Adrenal gland (tissue), 9 donors: ENCODE measurements at regions not wholly inside any gene's neighbourhood (a gene's known extent, or its start where the extent isn't known, plus 50 kb on each side); places are given as distances from the start of the nearest gene placed in this dataset.

Experiments used
- DNase-seq, 7 donors: peaks; one replicate each; pipeline ENCODE4 v3.0.0-alpha.2; 2019 to 2020
- H3K27ac ChIP-seq, 5 donors: fragments of 200-600 bp; sonication (generic) in 4 of 5; 1 replicate in 3 of 5; 2 replicates in 2 of 5; pipeline versions ENCODE4 v1.5.1 to v1.8.0; 2016 to 2020; ENCODE audit warnings: mild to moderate bottlenecking in 1 of 5
- H3K27me3 ChIP-seq: fragments of 200-600 bp; 2 replicates; pipeline ENCODE4 v1.8.0; 2021
- H3K36me3 ChIP-seq, 2 donors: fragments of 200-600 bp; replicated peaks in 1 of 2; 1 replicate in 1 of 2; 2 replicates in 1 of 2; pipeline versions ENCODE4 v1.5.1 to v1.8.0; 2018 to 2022
- H3K4me1 ChIP-seq, 2 donors: fragments of 200-600 bp; replicated peaks in 1 of 2; 1 replicate in 1 of 2; 2 replicates in 1 of 2; pipeline versions ENCODE4 v1.5.1 to v1.8.0; 2018 to 2021
- H3K4me3 ChIP-seq, 4 donors: fragments of 200-600 bp; sonication (generic) in 3 of 4; one replicate each; pipeline ENCODE4 v1.5.1; 2016 to 2018
- H3K9me3 ChIP-seq, 3 donors: fragments of 200-600 bp; sonication (generic) in 1 of 3; replicated peaks in 1 of 3; 1 replicate in 2 of 3; 2 replicates in 1 of 3; pipeline versions ENCODE4 v1.5.1 to v1.8.0; 2016 to 2021
- POLR2A ChIP-seq, 2 donors: fragments of 450-650 bp; IDR thresholded peaks; one replicate each; pipeline ENCODE4 v1.6.1; 2017; ENCODE audit warnings: antibody characterized with exemption in 2 of 2, mild to moderate bottlenecking in 2 of 2, moderate library complexity in 1 of 2
- WGBS, 4 donors: extraction: QIAGEN DNeasy Blood & Tissue Kit in 2 of 4; methylation state at CpG; one replicate each; pipeline versions ENCODE4 v1.1.5 to v1.1.7; 2013 to 2017; 5-methylcytosine and 5-hydroxymethylcytosine counted together
- intact Hi-C, 2 donors: fragments of 100-400 bp; cut with DNase I; formaldehyde crosslinking; loops; one replicate each; pipeline versions ENCODE4 v1.14.1 to v1.15.0; 2022 to 2023
- TF ChIP-seq, protein P1 (sequence below), 6 experiments: fragments of 450-650 bp in 4 of 6; fragments of 200-600 bp in 2 of 6; sonication (generic) in 1 of 6; IDR thresholded peaks; 1 replicate in 5 of 6; 2 replicates in 1 of 6; pipeline versions ENCODE4 v1.5.1 to v1.8.0; 2016 to 2021; ENCODE audit warnings: antibody characterized with exemption in 6 of 6, mild to moderate bottlenecking in 2 of 6, moderate library complexity in 1 of 6
- donor health status: healthy with polysubstance abuse.
- donor health status: Bipolar disorder and iron deficiency.
- donor health status: DM: yes; HTN: yes; CAD: no.
- donor health status: DM: no; HTN: no; CAD: no.
- donor health status: DM: no; HTN: no; CAD: no.

- WGBS, 4 donors, result 88 to 93% (median 91%) methylated on average over 2 of the region's 2 CpGs
- DNase-seq, result no peak
- intact Hi-C loops, result loop anchor here in 1 of 2 donors (5.0 kb wide), 1 partner anchor 169 kb away; no protein-coding TSS in a partner anchor
- Histone ChIP-seq H3K4me3 (no peak overlapping the region), H3K27me3 (no peaks in the 10 kb centered on the region), H3K36me3 (no peaks in the 10 kb centered on the region), H3K27ac (no peak overlapping the region), H3K9me3 (no peaks in the 10 kb centered on the region), H3K4me1 (no peaks in the 10 kb centered on the region)
- TF ChIP-seq, protein P1, sequence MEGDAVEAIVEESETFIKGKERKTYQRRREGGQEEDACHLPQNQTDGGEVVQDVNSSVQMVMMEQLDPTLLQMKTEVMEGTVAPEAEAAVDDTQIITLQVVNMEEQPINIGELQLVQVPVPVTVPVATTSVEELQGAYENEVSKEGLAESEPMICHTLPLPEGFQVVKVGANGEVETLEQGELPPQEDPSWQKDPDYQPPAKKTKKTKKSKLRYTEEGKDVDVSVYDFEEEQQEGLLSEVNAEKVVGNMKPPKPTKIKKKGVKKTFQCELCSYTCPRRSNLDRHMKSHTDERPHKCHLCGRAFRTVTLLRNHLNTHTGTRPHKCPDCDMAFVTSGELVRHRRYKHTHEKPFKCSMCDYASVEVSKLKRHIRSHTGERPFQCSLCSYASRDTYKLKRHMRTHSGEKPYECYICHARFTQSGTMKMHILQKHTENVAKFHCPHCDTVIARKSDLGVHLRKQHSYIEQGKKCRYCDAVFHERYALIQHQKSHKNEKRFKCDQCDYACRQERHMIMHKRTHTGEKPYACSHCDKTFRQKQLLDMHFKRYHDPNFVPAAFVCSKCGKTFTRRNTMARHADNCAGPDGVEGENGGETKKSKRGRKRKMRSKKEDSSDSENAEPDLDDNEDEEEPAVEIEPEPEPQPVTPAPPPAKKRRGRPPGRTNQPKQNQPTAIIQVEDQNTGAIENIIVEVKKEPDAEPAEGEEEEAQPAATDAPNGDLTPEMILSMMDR (IDR thresholded peaks at IDR 0.05), result no peak
- TF ChIP-seq POLR2A (IDR thresholded peaks at IDR 0.05), result no peak
Observed at GRCh38 chr15:38991701-38992100, 427.1 kb upstream of the RASGRP1 start.

DNA sequence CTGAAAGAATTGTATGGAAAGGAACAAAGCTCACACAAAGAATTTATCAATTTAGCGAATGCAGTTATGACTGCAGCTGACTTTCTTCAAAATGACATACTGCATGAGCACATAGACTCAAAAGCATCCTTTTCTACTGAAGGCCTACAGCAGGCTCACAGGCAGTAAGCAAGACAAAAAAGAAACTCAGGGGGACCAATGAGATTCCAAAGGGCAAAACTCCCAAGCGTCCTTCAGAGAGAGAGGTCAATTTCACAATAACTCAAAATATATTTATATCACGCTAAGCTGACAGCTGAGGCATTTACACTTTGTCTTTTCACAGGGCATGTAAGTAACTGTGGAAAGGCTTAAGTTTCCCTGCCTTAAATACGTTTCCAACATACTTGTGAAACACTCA, 427.9 kb upstream of the RASGRP1 start:
- TF ChIP-seq, protein P1 (IDR thresholded peaks at IDR 0.05), result no peak
- TF ChIP-seq POLR2A (IDR thresholded peaks at IDR 0.05), result no peak
- H3K4me1 ChIP-seq, result no peaks in the 10 kb centered on the region
- intact Hi-C loops, result loop anchor here in 1 of 2 donors (5.0 kb wide), 1 partner anchor 170 kb away; no protein-coding TSS in a partner anchor
- H3K9me3 ChIP-seq, result no peaks in the 10 kb centered on the region
- no peaks in the 10 kb centered on the region for H3K27me3 ChIP-seq
- no peak for DNase-seq
- no peak overlapping the region for H3K27ac ChIP-seq
- WGBS, 4 donors, result 43 to 68% (median 56%) methylated on average over 4 of the region's 4 CpGs
- H3K36me3 ChIP-seq, result no peaks in the 10 kb centered on the region
- H3K4me3 ChIP-seq, result no peak overlapping the region

GRCh38 chr15:38992930-38993329, 428.3 kb upstream of the RASGRP1 start:
- Histone ChIP-seq H3K9me3 (no peaks in the 10 kb centered on the region), H3K27ac (no peak overlapping the region), H3K4me1 (no peaks in the 10 kb centered on the region), H3K36me3 (no peaks in the 10 kb centered on the region), H3K27me3 (no peaks in the 10 kb centered on the region), H3K4me3 (no peak overlapping the region)
- 83 to 92% (median 86%) methylated on average over 2 of the region's 2 CpGs for WGBS, 4 donors
- intact Hi-C loops, result loop anchor here in 1 of 2 donors (5.0 kb wide), 1 partner anchor 171 kb away; no protein-coding TSS in a partner anchor
- no peak for DNase-seq
- TF ChIP-seq, protein P1 (IDR thresholded peaks at IDR 0.05), result no peak

DNA sequence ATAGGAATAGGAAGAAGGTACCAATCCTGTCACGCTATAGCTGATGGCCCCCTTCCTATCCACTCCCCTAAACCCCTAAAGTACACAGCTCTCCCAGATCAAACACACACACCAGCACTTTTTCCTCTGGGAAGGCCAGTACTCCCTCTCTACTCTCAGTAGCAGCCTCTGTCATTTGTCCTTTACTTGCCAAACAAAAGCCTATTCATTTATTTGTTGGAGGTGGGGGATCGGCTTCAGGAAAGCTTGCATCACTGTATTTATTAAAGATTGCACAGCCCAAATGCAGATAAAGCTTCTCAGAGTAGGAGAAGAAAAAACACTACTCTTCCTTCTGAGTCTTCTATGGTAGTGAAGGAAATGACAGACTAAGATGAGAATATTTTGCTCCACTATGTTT, 429.7 kb upstream of the RASGRP1 start:
- Histone ChIP-seq H3K27ac (no peak overlapping the region), H3K36me3 (no peaks in the 10 kb centered on the region), H3K4me3 (no peak overlapping the region), H3K27me3 (no peaks in the 10 kb centered on the region), H3K4me1 (no peaks in the 10 kb centered on the region), H3K9me3 (no peaks in the 10 kb centered on the region)
- DNase-seq, result no peak
- WGBS, 4 donors, result 56 to 85% (median 74%) methylated on average over 2 of the region's 2 CpGs
- intact Hi-C loops, result loop anchor here in 1 of 2 donors (5.0 kb wide), 1 partner anchor 172 kb away; no protein-coding TSS in a partner anchor
- no peak for TF ChIP-seq POLR2A (IDR thresholded peaks at IDR 0.05)
- TF ChIP-seq, protein P1 (IDR thresholded peaks at IDR 0.05), result no peak
